ENCODE measurements at regions not wholly inside any gene's neighbourhood (a gene's known extent, or its start where the extent isn't known, plus 50 kb on each side); places are given as distances from the start of the nearest gene placed in this dataset.

DNA sequence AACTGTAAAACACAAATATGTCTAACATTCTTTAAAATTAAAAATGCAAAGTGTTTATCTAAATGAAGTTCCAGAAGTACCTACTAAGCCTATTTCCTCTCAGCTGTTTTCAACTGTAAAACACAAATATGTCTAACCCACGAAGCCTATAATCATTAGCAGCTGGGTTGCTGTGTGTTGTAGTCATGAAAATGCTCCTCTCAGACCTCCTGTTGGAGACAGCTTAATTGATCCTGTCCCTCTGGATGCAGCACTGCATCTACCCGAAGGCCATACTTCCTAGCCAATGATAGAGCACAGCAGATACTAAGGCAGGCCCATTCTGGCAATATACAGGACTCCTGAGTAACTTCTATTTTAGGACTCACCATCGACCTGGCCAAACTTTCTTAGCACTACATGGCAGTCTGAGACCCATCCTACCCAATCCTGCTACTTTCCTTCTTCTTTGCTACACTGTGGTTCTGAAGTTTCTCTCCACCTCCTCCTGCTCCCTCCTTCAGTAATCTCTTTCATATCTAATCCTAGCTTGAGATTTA, 92.5 kb upstream of the RBBP8 start:
- Histone ChIP-seq H3K4me1 (no peaks in the 10 kb centered on the region), H3K36me3 (replicated peaks) (no peaks in the 10 kb centered on the region), H3K27me3 (ENCODE audit: low read depth) (peaks cover 6% of the 10 kb centered on the region), H3K4me3 (no peak overlapping the region), H3K9me3 (no peaks in the 10 kb centered on the region)
- in situ Hi-C loops (cut with MboI; ENCODE audit: low sequenced_read_pairs): no loop called here
- DNase-seq (ENCODE audit: low spot score in 2 of 2): no peak

DNA sequence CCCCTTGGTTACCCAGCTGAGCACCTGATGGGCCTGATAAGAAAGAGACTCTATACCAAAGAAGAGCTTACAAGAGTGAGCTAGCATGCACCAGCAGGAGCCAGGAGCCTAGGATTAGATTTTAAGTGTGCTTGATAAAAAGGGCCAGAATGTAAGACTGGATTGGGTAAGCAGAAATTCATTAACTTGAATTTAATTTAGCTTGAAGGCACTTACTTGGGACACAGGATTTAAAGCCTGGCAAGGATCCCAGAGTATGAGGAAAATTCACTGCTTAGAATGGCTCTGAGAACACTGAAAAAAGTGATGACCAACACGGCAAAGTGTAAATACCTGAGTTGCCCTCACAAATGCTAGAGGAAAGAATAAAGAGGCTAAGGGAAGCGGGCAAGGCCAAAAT, 91.3 kb upstream of the RBBP8 start:
- Histone ChIP-seq H3K4me3 (no peak overlapping the region), H3K27me3 (ENCODE audit: low read depth) (peaks cover 6% of the 10 kb centered on the region), H3K9me3 (no peaks in the 10 kb centered on the region), H3K4me1 (no peaks in the 10 kb centered on the region), H3K36me3 (replicated peaks) (no peaks in the 10 kb centered on the region)
- DNase-seq (ENCODE audit: low spot score in 2 of 2): no peak
- in situ Hi-C loops (cut with MboI; ENCODE audit: low sequenced_read_pairs): no loop called here

DNA sequence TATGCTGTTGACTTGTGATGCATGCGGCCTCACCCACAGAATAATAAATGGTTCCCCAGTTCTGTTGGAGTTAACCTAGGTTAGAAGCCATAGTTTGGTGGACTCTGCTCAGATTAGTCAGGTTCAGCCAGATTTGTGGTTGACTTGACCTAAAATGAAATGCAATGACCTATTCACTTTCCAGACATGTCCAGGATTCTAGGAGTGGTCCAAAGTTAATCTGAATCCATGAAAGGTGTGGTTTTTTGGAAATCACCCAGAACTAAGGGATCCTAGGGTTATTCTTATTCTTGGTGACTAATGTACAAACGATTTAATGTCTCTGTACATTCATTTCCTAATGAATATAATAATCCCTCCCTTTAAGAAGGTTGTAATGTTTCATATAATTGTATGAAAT, 88.9 kb upstream of the RBBP8 start:
- Histone ChIP-seq H3K4me1 (no peaks in the 10 kb centered on the region), H3K4me3 (no peak overlapping the region), H3K36me3 (replicated peaks) (no peaks in the 10 kb centered on the region), H3K27me3 (ENCODE audit: low read depth) (peaks cover 6% of the 10 kb centered on the region), H3K9me3 (no peaks in the 10 kb centered on the region)
- in situ Hi-C loops (cut with MboI; ENCODE audit: low sequenced_read_pairs): no loop called here
- DNase-seq (ENCODE audit: low spot score in 2 of 2): no peak

DNA sequence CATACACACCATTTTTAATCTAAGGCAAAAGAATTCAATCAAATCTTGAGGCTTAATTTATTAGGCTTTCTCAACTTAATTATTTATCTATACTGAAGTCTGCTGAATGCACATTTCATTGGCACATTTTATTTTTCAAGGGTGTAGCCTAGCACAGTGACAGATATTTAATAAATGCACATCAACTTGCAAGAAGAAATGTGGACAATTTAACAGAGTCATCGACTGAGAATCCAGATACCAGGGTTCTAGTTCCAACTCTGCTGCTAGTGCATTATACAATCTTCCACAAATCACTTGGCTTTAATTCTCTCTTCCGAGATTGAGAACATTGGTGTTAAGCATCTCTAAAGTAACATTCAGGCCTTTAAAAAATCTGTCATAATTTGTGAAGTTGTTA, 88.5 kb upstream of the RBBP8 start:
- Histone ChIP-seq H3K36me3 (replicated peaks) (no peaks in the 10 kb centered on the region), H3K27me3 (ENCODE audit: low read depth) (peaks cover 6% of the 10 kb centered on the region; the same call in 1 of the 2 replicates), H3K4me1 (no peaks in the 10 kb centered on the region), H3K4me3 (no peak overlapping the region), H3K9me3 (no peaks in the 10 kb centered on the region)
- DNase-seq (ENCODE audit: low spot score in 2 of 2): no peak
- in situ Hi-C loops (cut with MboI; ENCODE audit: low sequenced_read_pairs): no loop called here

DNA sequence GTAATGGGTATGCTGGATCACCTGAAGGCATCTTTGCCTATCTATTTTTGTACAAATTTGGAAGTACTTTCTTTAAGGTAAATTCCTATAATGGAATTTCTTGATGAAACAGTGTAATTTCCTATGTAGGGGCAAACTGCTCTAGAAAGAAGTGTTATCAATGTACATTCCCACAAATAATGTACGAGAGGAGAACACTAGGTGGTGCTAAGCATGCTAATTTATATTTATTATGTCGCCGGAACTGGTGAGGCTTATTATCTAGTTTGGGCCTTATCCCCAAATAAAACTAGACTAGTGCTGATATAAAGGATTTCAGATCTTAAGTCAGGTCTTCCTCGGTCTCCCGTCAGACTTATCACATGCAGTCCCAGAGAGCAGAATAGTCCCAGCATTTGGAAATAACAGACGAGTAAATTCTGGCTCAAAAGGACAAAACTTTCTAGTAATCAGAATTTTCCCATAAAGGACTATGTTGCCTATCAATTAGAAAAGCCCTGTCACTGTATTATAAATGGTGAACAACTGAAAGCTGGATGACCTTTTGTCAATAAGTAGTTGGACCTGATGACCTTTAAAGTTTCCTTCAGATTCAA, 86.9 kb upstream of the RBBP8 start:
- H3K4me1 ChIP-seq: no peaks in the 10 kb centered on the region
- no peaks in the 10 kb centered on the region for H3K36me3 ChIP-seq (replicated peaks)
- no peaks in the 10 kb centered on the region for H3K9me3 ChIP-seq
- DNase-seq (ENCODE audit: low spot score in 2 of 2): peak in 1 of 2 experiments; percentile 51
- H3K27me3 ChIP-seq (ENCODE audit: low read depth): no peaks in the 10 kb centered on the region
- in situ Hi-C loops (cut with MboI; ENCODE audit: low sequenced_read_pairs): no loop called here
- no peak overlapping the region for H3K4me3 ChIP-seq

DNA sequence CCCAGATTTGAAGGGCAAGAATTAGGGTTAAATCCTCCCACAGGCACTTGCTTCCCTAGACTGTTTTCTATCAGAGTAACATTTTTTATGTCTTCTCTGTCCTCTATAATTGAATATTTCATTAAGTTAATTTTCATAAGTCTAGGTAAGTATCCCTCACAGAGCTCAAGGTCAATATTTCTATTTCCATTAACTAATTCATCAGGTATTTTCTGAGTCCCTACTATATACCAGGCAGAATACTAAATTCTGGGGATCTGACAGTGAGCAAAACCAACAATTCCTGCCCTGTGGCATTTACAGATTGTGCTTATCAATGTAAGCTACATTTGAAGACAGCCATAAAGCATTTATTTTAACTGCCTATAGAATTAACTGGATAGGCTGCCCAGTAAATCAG, 86.4 kb upstream of the RBBP8 start:
- H3K4me3 ChIP-seq: no peak overlapping the region
- in situ Hi-C loops (cut with MboI; ENCODE audit: low sequenced_read_pairs): no loop called here
- H3K4me1 ChIP-seq: no peaks in the 10 kb centered on the region
- no peaks in the 10 kb centered on the region; the same call in 1 of the 2 replicates for H3K27me3 ChIP-seq (ENCODE audit: low read depth)
- no peak for DNase-seq (ENCODE audit: low spot score in 2 of 2)
- no peaks in the 10 kb centered on the region for H3K36me3 ChIP-seq (replicated peaks)
- no peaks in the 10 kb centered on the region for H3K9me3 ChIP-seq

DNA sequence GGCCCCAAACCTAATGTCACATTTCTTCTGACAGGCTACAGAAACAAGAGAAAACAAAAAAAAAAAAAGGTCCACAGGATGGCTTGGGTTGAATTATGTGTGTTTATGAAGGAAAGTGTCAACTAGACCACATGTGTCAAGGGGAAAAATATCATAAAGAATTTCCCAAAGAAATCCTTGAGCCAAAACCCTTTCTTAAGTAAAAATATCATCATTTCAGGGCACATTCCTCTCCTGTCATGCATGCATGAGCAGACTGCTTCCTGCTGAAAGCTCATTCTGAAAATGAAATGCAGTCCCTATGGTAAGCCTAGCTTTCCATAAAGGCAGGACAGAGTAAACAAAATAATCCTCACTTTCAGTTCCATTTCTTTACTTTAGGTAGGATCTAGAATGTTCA, 85.7 kb upstream of the RBBP8 start:
- H3K4me1 ChIP-seq: no peaks in the 10 kb centered on the region
- in situ Hi-C loops (cut with MboI; ENCODE audit: low sequenced_read_pairs): no loop called here
- no peaks in the 10 kb centered on the region for H3K36me3 ChIP-seq (replicated peaks)
- no peaks in the 10 kb centered on the region for H3K9me3 ChIP-seq
- no peak for DNase-seq (ENCODE audit: low spot score in 2 of 2)
- no peak overlapping the region for H3K4me3 ChIP-seq
- peaks cover 5% of the 10 kb centered on the region for H3K27me3 ChIP-seq (ENCODE audit: low read depth)

DNA sequence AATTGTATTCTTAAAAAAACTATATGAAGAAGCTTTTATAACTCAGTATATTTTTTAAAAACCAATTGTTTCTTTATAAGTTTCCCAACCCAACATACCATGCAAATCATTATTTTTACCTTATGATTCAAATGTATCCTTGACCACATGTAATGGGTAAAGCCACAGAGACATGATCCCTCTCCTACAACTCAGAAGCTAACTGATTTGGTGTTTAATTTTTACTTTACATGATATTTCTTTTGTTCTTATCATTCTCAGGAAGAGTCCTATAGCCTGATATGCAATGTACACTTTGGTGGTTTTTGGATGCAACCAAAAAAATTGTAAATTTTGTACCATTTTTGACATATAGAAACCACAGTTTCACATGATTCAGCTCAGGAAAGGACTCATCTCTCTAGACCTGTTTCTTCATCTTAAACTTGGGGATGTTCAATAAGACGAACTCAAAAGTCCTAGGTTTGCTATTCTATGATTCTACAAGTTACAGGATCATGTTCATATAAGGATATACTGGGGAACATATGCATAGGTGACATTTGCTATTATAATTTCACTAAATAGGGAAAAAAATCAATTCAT, 85.2 kb upstream of the RBBP8 start:
- in situ Hi-C loops (cut with MboI; ENCODE audit: low sequenced_read_pairs): no loop called here
- Histone ChIP-seq H3K36me3 (replicated peaks) (no peaks in the 10 kb centered on the region), H3K4me3 (no peak overlapping the region), H3K9me3 (no peaks in the 10 kb centered on the region), H3K27me3 (ENCODE audit: low read depth) (peaks cover 5% of the 10 kb centered on the region), H3K4me1 (no peaks in the 10 kb centered on the region)
- no peak for DNase-seq (ENCODE audit: low spot score in 2 of 2)

DNA sequence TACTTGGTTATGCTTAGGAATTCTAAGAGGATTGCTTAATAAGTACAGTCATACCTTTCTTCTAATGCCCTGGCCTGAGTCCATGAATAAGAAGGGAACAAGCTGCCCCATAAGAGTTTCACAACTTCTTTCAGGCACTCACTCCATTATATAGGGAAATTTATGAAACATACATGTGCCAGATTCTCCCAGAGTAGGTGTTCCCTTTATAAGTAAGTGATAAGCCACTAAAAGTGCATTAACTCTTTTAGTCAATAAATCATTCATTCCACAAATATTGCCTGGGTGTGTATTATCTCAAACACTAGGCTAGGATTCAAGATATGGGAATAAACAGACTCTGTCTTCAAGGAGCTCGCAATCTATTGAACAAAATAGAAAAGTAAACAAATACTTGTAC, 84.5 kb upstream of the RBBP8 start:
- Histone ChIP-seq H3K4me1 (no peaks in the 10 kb centered on the region), H3K9me3 (no peaks in the 10 kb centered on the region), H3K36me3 (replicated peaks) (no peaks in the 10 kb centered on the region), H3K27me3 (ENCODE audit: low read depth) (peaks cover 5% of the 10 kb centered on the region), H3K4me3 (no peak overlapping the region)
- in situ Hi-C loops (cut with MboI; ENCODE audit: low sequenced_read_pairs): no loop called here
- DNase-seq (ENCODE audit: low spot score in 2 of 2): no peak

DNA sequence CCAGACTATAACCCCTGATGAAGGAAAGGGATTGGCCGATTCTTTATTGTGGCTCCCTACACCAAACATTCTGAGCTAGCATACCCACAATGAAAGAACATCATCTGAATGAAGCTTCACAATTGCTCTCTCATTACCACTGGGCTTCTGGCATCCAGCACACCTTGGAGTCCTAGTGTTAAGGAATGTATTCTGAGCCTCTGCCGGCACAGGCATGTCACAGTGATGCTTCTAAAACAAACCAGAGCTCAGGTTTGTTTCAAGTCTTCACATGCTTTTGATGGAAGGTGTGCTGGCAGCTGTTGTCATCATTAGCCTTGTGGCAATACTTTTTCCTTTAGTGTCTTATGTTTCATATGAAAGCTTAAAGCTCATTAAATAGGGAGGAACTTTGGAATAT, 76.3 kb upstream of the RBBP8 start:
- no peak overlapping the region for H3K4me3 ChIP-seq
- H3K9me3 ChIP-seq: no peaks in the 10 kb centered on the region
- DNase-seq (ENCODE audit: low spot score in 2 of 2): no peak
- in situ Hi-C loops (cut with MboI; ENCODE audit: low sequenced_read_pairs): no loop called here
- H3K27me3 ChIP-seq (ENCODE audit: low read depth): peaks cover 25% of the 10 kb centered on the region
- H3K36me3 ChIP-seq (replicated peaks): no peaks in the 10 kb centered on the region
- H3K4me1 ChIP-seq: no peaks in the 10 kb centered on the region

DNA sequence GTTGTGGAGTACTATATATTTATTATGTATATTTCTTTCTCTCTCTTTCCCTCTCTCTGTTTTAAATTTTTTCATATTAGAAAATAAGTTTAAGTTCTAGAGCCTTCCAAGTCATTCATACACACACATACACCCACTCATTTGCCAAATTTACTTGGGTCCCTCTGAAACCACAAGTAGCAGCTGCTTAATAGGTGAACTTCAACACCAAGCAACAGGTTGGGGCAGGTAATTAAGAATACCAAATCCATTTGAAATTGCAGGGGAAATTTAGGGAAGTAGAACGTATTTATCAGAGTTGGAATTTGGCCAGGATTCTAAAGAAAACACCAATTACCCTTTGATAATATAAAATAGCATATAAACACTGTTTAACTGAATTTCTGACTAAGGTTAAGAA, 75.0 kb upstream of the RBBP8 start:
- in situ Hi-C loops (cut with MboI; ENCODE audit: low sequenced_read_pairs): no loop called here
- no peaks in the 10 kb centered on the region for H3K9me3 ChIP-seq
- no peaks in the 10 kb centered on the region for H3K4me1 ChIP-seq
- no peak overlapping the region for H3K4me3 ChIP-seq
- peaks cover 24% of the 10 kb centered on the region for H3K27me3 ChIP-seq (ENCODE audit: low read depth)
- no peaks in the 10 kb centered on the region for H3K36me3 ChIP-seq (replicated peaks)
- DNase-seq (ENCODE audit: low spot score in 2 of 2): no peak

DNA sequence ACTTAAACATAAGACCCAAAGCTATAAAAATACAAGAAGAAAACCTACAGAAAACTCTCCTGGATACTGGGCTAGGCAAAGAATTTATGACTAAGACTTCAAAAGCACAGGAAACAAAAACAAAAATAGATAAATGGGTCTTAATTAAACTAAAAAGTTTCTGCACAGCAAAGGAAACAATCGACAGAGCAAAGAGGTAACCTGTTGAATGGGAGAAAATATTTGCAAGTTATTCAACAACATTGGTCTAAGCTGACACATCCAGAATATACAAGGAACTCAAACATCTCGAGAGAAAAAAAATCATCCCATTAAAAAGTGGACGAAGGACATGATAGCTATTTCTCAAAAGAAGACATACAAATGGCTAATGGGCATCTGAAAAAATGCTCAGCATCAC, 72.3 kb upstream of the RBBP8 start:
- Histone ChIP-seq H3K9me3 (no peaks in the 10 kb centered on the region), H3K27me3 (ENCODE audit: low read depth) (peaks cover 21% of the 10 kb centered on the region), H3K4me3 (no peak overlapping the region), H3K4me1 (peaks cover 3% of the 10 kb centered on the region; the same call in 1 of the 2 replicates), H3K36me3 (replicated peaks) (no peaks in the 10 kb centered on the region)
- no peak for DNase-seq (ENCODE audit: low spot score in 2 of 2)
- in situ Hi-C loops (cut with MboI; ENCODE audit: low sequenced_read_pairs): no loop called here

DNA sequence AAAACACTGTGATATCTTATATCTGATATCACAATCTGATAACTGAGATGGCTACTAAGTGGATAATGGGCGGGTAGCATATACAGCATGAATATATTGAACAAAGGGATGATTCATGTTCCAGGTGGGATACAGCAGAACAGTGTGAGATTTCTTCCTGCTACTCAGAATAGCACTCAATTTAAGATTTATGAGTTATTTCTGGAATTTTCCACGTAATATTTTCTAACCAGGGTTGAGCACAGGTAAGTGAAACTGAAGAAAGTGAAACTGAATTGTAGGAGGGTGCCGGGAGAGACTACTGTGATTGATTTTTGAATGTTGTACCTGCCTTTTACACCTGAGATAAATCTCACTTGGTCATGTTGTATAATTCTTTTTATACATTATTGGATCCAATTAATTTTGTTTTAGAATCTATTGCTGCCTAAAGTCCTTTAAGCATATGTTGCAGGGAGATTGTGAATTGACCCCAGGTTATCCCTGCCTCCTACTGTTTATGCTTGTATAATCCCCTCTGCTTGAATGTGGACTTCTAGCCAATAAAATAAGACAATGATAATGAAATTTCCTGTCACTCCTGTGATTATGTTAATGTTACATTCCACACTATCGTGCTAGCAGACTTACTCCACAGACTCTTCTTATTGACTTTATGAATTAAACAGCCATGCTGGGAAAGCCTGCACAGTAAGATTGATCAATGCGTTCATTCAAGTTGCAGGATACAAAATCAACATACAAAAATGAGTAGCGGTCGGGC, 67.6 kb upstream of the RBBP8 start:
- H3K4me3 ChIP-seq: no peak overlapping the region
- peaks cover 9% of the 10 kb centered on the region for H3K27me3 ChIP-seq (ENCODE audit: low read depth)
- DNase-seq (ENCODE audit: low spot score in 2 of 2): peak; percentile 50 to 72
- in situ Hi-C loops (cut with MboI; ENCODE audit: low sequenced_read_pairs): no loop called here
- no peaks in the 10 kb centered on the region for H3K9me3 ChIP-seq
- no peaks in the 10 kb centered on the region for H3K36me3 ChIP-seq (replicated peaks)
- H3K4me1 ChIP-seq: peaks cover 6% of the 10 kb centered on the region

DNA sequence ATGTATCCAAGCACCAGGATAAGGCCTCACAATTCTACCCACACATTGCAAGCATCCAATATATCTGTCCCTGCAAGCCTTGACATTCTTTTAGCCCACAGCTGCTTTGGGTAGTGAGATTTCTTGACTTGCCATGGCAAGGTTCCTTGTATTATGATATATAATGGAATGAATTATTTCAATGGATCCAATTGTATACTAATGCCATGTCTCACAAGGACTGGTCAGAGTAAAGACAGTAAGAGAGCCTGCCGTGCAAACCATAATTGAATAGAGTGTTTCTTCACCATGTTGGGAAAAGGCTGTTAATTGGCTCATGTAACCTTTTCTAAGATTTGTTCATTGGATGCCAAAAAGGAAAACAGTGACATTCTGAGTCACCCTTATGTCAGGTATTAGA, 64.3 kb upstream of the RBBP8 start:
- Histone ChIP-seq H3K4me3 (no peak overlapping the region), H3K4me1 (peaks cover 6% of the 10 kb centered on the region), H3K36me3 (replicated peaks) (no peaks in the 10 kb centered on the region), H3K27me3 (ENCODE audit: low read depth) (peaks cover 2% of the 10 kb centered on the region; the same call in 1 of the 2 replicates), H3K9me3 (no peaks in the 10 kb centered on the region)
- in situ Hi-C loops (cut with MboI; ENCODE audit: low sequenced_read_pairs): no loop called here
- no peak for DNase-seq (ENCODE audit: low spot score in 2 of 2)
